HL-60/S4 (cell line): ENCODE measurements at regions not wholly inside any gene's neighbourhood (a gene's known extent, or its start where the extent isn't known, plus 50 kb on each side); places are given as distances from the start of the nearest gene placed in this dataset.

Experiments used
- in situ Hi-C: fragments of 300-500 bp; cut with MboI; formaldehyde crosslinking; loops from 2 replicates; pipeline ENCODE4 v1.14.3; 2022; ENCODE audit warnings: low sequenced_read_pairs

DNA sequence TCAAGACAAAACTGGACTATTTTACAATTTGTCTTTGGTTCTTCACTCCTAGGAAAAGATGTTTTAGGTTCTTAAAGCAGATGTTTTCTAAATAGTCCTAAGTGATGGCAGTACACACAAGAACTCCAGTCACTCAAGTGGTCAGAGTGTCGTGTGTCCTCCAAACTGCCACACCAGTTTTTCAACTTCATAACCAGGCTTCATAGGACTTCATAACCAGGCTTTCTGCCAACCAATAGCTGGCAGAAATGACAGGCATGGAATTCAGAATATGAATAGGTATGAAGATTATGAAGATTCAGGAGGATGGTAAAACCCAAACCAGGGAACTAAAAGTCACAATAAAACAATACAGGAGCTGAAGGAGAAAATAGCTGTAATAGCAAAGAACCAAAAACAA, 721.2 kb upstream of the SEMA3D start:
- in situ Hi-C loops, result no loop called here

DNA sequence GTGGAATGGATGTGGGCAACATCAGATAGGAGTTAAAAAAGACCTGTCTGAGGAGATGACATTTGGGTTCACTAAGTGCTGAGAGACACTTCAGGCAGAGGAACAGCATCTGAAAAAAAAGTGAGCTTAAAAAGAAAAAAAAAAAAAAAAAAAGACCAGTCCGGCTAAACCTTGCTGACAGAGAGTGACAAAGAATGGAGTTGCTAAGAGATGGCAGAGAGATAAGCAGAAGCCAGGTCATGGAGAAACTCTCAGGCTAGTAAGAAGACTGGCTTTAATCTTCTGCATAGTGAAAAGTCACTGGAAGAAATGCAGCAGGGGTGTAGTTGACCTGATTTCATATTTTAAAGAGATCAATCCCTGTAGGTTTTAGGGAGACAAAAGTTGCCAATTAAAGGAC, 711.1 kb upstream of the SEMA3D start:
- in situ Hi-C loops, result loop anchor here (25.0 kb wide), 1 partner anchor 564 kb away; no protein-coding TSS in a partner anchor

DNA sequence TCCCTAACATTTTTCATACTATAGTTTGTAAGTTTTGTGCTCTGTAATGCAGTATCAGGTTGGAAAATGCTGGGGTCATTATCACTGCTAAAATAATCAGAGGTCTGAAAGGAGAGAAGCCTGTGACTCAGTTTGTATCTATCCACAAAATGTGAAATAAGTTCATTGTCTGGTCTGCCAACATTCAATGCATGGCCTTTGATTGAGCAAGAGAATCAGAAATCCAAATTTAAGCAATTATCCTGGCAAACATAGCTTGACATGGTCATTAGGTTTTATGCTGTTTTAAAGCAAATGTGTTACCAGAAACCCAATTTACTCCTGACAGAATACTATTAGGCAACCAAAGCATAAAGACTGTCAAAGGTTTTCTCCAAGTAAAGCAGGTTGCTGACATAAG, 709.7 kb upstream of the SEMA3D start:
- in situ Hi-C loops, result loop anchor here (25.0 kb wide), 1 partner anchor 566 kb away; no protein-coding TSS in a partner anchor

DNA sequence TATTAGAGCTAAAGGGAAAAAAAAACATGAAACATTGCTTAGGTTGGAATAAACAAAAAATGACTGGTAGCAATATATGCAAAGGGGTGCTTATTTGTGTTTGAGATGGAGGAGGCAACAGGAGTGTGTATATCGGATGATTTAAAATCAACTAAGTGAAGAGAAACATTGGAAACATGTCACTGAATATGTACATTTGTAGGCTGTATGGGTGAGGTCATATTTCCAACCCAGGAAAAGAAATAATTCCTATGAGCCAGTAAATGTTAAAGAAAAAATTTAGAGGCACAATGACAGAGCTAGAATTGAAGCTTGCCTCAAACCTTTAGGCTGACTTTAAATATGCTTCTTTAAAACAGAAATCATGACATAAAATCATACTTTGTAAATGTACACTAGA, 709.0 kb upstream of the SEMA3D start:
- in situ Hi-C loops, result loop anchor here (25.0 kb wide), 1 partner anchor 566 kb away; no protein-coding TSS in a partner anchor

DNA sequence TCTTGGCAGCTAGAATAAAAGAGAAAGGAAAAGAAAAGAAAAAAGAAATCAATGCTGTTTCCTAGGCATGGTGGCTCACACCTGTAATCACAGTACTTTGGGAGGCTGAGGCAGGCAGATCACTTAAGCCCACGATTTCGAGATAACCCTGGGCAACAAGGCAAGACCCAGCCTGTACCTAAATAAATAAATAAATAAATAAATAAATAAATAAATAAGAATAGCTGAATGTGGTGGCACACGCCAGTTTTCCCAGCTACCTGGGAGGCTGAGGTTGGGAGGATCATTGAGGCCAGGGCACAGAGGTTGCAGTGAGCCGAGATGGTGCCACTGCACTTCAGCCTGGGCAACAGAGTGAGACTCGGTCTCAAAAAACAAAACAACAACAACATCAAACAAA, 705.0 kb upstream of the SEMA3D start:
- in situ Hi-C loops, result loop anchor here (25.0 kb wide), 1 partner anchor 570 kb away; no protein-coding TSS in a partner anchor

DNA sequence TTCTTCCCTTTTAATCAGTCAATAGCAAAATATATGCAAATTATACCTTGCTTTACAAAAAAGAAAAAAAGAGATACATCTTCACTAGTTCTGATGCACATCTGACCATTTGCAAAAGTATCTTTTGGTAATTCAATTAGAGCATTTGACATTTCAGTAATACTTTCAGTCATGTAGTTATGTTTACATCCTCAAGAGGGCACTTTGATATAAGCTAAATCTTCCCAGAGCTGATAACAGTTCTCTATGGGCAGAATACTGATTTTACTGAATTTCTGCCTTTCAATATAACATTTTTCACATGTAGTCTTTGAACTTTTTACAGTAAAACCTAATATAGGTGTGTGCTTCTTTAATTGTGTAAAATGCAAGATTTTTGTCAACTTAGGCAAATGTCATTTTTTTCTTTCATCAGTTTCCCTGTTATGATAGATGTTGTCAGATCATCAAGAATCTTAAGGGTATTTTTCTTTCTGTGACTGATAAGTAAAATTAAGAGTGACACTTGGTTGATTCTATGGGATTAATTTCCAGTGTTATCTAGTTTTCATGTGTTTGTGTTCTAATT, 703.5 kb upstream of the SEMA3D start:
- in situ Hi-C loops, result loop anchor here (25.0 kb wide), 1 partner anchor 572 kb away; no protein-coding TSS in a partner anchor

DNA sequence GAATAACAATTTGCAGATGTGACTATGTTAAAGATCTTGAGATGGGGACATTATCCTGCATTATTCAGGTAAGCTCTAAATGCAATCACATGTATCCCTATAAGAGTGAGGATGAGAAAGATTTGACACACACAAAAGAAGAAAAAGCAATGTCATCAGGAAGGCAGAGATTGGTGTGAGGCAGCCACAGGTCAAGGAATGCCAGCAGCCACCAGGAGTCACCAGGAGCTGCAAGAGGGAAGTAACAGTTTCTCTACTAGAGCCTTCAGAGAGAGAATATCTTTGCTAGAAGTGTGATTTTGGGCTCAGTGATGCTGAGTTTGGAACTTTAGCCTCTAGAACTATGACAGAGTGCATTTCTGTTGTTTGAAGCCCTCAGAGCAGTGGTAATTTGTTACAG, 700.3 kb upstream of the SEMA3D start:
- in situ Hi-C loops, result loop anchor here (25.0 kb wide), 1 partner anchor 575 kb away; no protein-coding TSS in a partner anchor

DNA sequence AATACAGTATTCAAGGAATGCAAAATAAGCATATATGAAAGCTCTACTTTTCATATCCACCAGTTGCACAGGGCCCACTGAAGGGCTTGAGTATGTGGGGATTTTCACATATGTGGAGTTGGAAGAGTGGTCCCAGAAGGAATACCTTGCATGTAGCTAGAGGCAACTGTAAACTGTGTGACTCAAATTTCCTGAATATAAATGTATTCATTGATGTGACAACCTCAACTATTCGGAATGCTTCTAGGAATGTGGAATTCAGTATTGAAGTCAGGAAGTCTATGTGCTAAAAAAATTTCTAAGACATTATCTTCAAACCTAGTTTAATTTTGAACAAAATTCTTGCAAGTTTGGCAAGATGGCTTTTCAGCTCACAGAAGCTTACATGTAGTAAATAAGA, 695.5 kb upstream of the SEMA3D start:
- in situ Hi-C loops, result loop anchor here (25.0 kb wide), 1 partner anchor 580 kb away; no protein-coding TSS in a partner anchor

DNA sequence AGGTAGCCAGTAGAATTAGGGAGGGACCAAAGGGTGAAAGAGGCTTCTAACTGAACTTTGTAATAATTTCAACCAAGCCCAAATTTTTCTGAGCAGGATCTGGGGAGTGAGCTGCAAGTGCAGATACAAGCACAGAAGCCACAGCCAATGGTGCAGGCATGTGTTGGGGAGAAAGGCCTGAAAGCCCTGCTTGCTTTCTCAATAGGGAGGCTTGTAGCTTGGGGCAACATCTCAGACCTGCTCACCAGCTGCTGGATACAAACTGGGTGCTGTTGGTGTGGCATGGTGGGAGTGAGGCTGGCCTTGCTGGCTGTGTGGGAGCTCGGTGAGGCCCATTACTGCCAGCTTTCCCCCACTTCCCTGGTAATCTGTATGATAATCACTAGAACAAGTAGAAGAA, 688.5 kb upstream of the SEMA3D start:
- in situ Hi-C loops, result loop anchor here (25.0 kb wide), 1 partner anchor 587 kb away; no protein-coding TSS in a partner anchor

DNA sequence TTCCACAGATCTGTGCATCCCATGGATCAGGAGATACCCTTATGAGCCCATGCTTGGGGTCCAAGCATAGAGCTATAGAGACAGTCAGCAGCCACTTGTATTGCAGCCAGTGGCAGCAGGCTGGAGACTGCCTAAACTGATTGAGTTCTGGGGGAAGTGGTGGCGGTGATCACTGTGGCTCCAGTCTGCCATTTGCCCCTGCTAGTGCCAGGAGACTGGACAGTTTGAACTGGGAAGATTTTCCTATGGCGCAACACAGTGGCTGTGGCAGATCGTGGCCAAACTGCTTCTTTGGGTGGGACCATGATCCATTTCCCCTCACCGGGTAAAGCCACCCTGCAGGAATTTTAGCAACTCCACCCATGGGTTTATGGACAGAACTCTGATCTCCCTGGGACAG, 679.7 kb upstream of the SEMA3D start:
- in situ Hi-C loops, result no loop called here

DNA sequence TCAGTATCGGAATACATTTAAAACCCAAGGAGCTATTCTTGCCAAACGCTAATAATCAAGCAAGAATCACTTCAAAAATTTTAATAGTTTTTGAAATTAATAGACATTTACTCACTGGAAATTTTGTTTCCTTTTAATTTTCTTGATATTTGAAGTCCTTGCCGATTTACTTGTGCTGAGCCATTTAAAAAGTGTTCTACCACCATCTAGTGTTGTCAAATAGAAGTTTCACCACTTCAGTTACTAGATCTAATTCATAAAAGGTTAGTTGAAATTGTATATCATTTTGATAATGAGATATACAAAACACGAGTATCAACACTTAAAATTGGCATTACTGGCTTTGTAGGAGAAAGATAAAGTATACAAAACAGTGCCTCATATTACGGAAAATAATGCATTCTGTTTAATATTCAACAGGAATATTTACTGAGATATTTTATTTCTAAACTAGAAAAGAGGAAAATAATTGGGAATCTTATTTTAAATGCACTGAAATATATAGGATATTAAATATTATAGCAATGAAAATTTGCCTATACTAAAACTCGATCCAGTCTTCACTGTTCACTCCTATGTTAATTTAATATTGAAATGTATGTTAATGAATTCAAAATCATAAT, 664.8 kb upstream of the SEMA3D start:
- in situ Hi-C loops, result no loop called here

- in situ Hi-C loops, result no loop called here
These were observed 663.5 kb upstream of the SEMA3D start for GRCh38 chr7:85850381-85850780.

GRCh38 chr7:85840554-85840953, 653.7 kb upstream of the SEMA3D start:
- in situ Hi-C loops, result no loop called here

DNA sequence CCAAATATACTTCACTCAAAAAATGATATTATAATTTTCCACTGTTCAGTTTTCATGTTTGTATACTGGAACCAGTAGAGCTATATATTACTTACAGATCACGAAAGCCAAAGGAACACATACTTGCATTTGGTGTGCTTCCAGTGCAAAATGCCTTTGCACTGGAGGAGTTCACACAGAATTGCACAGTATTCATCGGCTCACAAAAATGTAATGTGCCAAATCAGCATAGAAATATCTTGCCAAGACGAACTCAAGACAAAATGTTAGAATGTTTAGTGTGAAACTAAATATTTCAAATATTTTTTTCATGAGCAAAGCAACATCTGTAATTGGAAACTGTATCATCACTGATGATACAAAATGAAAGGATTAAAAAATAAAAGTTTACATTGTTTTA, 646.2 kb upstream of the SEMA3D start:
- in situ Hi-C loops, result no loop called here

GRCh38 chr7:85830982-85831381, 644.1 kb upstream of the SEMA3D start:
- in situ Hi-C loops, result no loop called here

DNA sequence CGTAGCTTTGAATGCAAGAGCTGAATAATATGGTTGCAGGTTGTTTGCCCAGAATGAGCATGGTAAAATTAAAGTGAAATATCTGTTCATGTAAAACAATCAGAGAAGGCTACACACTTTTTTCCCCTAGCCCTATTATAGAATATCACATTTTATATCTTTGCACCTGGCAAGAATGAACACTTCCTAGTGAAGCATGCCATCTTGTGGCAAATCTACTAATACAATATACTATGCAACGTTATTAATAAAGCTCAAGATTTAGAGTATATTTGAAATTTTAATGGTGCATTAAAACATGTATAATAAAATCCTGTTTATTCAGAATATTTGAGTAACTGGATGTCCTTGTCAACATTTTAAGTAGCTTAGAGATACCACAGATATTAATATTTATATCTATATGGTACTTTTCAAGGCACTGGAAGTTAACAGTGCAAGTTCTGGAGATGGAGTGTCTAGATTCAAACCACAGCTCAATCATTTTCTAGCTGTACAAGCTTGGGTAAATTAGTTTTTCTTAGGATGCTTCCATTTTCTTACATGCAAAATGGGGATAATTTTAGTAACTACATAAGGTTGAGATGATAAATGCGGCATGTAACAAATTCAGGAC, 643.1 kb upstream of the SEMA3D start:
- in situ Hi-C loops, result no loop called here

DNA sequence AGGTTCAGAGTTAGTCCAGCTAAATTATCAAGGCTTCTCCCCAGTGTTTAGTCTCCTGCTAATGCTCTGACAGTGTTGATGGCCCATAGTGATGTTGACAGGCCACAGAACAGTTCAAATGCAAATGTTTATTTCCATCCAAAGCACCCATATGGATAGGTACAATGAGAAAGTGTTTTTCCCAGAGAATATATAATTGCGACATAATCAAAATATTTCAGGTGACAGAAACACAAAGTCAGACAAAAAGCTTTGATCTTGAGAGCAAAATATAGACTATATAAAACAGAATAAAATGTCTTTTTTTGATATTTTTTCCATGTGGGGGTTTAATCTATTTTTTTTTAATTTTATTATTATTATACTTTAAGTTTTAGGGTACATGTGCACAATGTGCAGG, 642.3 kb upstream of the SEMA3D start:
- in situ Hi-C loops, result no loop called here

DNA sequence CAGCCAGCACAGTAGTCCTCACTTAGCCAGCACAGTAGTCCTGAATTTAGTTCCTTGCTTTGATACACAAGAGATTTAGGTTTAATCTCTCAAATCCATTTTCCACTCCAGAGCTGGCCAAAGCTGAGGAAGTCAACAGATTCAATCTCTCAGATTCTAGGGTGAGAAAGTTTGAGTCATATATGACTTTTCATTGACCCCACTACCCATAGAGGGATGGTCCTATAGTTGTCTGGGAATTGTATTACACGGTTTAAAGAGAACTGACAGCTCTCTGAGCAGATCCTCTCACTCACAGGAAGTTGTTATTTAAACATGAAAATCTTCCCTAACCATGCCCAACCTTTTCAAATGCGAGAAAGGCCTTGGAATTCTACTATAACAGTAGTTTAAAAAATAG, 641.8 kb upstream of the SEMA3D start:
- in situ Hi-C loops, result no loop called here

DNA sequence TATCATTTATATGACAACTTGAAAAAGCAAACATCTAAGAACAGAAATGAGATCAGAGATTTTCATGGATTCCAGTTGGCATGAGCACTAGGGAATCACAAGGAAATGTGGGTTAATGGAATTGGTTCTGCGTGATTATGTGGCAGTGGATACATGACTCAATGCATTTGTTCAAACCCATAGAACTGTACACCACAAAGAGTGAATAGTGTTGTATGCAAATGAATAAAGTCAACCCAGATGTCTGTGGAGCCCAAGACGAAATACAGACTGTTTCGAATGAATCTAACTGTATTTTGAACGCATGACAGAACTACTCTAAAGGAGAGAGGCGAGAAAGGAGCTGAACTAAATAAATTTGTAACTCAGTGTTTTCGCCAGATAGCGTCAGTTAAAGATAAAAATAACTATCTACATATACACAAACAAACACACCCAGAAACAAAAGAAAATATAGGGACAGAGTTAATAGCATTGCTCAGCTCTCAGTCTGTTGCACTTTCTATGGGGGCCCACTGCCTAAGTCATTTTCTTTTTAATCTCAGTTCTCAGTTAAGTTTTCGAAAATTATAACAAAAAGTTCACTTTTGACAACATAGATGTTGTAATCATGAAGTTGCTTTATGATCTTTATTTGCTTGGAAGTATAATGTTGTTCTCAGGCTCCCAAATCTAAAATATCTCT, 636.7 kb upstream of the SEMA3D start:
- in situ Hi-C loops, result no loop called here

DNA sequence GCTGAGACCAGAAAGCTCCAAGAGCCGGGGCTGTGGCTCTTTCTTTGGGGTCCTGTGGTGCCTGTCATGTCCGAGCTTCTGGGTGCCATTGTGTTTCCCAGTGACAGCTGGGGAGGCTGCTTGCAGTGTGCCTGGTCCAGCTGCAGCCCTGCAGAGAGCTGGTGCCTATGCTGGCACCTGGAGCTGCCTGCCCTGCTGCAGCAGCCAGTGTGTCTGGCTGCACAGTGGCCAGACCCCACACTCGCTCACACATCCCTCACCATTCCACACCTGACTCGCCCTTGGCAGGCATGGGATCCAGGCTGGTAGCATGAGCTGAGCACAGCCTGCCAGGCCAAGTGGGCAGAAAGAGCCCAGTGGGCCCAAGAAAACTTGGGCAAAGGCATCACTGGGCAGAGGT, 635.1 kb upstream of the SEMA3D start:
- in situ Hi-C loops, result no loop called here

- in situ Hi-C loops, result no loop called here
These were observed 634.0 kb upstream of the SEMA3D start for GRCh38 chr7:85820702-85821443.
